ENCODE measurements at regions not wholly inside any gene's neighbourhood (a gene's known extent, or its start where the extent isn't known, plus 50 kb on each side); places are given as distances from the start of the nearest gene placed in this dataset.

DNA sequence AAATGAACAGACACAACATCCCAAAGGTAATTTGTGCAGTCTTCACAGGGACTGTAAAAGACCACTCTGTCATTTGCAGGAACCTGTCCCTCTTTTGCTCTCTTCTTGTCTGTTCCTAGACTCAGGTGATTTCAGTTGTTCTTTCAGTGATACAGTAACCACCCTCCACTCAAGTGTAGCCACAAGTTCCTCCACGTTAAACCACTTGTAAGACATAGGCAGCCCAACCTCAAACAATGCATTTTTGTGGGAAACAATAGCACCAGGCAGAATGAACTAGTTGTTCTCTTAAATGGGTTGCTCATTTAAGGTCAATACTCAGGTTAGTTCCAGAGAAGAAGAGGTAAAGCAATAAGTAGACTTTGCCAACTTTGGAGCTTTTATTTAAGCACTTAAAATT, 359.4 kb downstream of the MZT1 start:
- no peak overlapping the region for H3K4me3 ChIP-seq (replicated peaks; ENCODE audit: insufficient read depth, low read length)
- no peaks in the 10 kb centered on the region for H3K27me3 ChIP-seq (ENCODE audit: insufficient read depth, poor library complexity, severe bottlenecking)
- TF ChIP-seq, protein P1, sequence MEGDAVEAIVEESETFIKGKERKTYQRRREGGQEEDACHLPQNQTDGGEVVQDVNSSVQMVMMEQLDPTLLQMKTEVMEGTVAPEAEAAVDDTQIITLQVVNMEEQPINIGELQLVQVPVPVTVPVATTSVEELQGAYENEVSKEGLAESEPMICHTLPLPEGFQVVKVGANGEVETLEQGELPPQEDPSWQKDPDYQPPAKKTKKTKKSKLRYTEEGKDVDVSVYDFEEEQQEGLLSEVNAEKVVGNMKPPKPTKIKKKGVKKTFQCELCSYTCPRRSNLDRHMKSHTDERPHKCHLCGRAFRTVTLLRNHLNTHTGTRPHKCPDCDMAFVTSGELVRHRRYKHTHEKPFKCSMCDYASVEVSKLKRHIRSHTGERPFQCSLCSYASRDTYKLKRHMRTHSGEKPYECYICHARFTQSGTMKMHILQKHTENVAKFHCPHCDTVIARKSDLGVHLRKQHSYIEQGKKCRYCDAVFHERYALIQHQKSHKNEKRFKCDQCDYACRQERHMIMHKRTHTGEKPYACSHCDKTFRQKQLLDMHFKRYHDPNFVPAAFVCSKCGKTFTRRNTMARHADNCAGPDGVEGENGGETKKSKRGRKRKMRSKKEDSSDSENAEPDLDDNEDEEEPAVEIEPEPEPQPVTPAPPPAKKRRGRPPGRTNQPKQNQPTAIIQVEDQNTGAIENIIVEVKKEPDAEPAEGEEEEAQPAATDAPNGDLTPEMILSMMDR (IDR thresholded peaks at IDR 0.05; ENCODE audit: insufficient read depth, low read length), result no peak
- TF ChIP-seq POLR2AphosphoS5 (IDR thresholded peaks at IDR 0.05; ENCODE audit: low read depth) (no peak), SPI1 (IDR thresholded peaks at IDR 0.05; ENCODE audit: borderline replicate concordance, low read depth) (no peak), GABPA (IDR thresholded peaks at IDR 0.05; ENCODE audit: low read depth) (no peak)
- TF ChIP-seq, protein P2, sequence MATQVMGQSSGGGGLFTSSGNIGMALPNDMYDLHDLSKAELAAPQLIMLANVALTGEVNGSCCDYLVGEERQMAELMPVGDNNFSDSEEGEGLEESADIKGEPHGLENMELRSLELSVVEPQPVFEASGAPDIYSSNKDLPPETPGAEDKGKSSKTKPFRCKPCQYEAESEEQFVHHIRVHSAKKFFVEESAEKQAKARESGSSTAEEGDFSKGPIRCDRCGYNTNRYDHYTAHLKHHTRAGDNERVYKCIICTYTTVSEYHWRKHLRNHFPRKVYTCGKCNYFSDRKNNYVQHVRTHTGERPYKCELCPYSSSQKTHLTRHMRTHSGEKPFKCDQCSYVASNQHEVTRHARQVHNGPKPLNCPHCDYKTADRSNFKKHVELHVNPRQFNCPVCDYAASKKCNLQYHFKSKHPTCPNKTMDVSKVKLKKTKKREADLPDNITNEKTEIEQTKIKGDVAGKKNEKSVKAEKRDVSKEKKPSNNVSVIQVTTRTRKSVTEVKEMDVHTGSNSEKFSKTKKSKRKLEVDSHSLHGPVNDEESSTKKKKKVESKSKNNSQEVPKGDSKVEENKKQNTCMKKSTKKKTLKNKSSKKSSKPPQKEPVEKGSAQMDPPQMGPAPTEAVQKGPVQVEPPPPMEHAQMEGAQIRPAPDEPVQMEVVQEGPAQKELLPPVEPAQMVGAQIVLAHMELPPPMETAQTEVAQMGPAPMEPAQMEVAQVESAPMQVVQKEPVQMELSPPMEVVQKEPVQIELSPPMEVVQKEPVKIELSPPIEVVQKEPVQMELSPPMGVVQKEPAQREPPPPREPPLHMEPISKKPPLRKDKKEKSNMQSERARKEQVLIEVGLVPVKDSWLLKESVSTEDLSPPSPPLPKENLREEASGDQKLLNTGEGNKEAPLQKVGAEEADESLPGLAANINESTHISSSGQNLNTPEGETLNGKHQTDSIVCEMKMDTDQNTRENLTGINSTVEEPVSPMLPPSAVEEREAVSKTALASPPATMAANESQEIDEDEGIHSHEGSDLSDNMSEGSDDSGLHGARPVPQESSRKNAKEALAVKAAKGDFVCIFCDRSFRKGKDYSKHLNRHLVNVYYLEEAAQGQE (IDR thresholded peaks at IDR 0.05; ENCODE audit: insufficient replicate concordance, low read depth), result no peak
- no peak overlapping the region for H3K27ac ChIP-seq (replicated peaks)
- no peak for DNase-seq (ENCODE audit: low read depth in 1 of 2, low spot score in 1 of 2)

DNA sequence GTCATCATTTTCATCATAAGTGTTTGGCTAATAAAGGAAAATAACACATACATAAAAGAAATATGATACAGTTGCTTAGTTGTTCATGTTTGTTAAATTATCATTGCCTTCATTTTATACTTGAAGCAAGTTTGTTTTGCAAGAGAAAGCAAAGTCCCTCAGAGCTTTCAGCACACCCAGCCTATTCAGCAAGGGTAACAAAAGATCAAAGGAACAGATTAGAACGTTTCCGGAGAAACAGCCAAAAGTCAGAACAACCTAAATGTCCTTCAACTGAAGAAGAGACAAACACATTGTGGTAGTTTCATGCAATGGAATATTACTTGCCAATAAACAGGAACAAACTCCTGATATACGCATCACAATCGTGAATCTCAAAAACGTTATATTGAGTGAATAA, 380.7 kb downstream of the MZT1 start:
- no peak for DNase-seq (ENCODE audit: low read depth in 1 of 2, low spot score in 1 of 2)
- peaks cover 2% of the 10 kb centered on the region for H3K27me3 ChIP-seq (ENCODE audit: insufficient read depth, poor library complexity, severe bottlenecking)
- no peak for TF ChIP-seq SPI1 (IDR thresholded peaks at IDR 0.05; ENCODE audit: borderline replicate concordance, low read depth)
- no peak for TF ChIP-seq POLR2AphosphoS5 (IDR thresholded peaks at IDR 0.05; ENCODE audit: low read depth)
- TF ChIP-seq, protein P1 (IDR thresholded peaks at IDR 0.05; ENCODE audit: insufficient read depth, low read length), result no peak
- TF ChIP-seq, protein P2 (IDR thresholded peaks at IDR 0.05; ENCODE audit: insufficient replicate concordance, low read depth), result no peak
- TF ChIP-seq GABPA (IDR thresholded peaks at IDR 0.05; ENCODE audit: low read depth), result no peak
- H3K27ac ChIP-seq (replicated peaks), result no peak overlapping the region
- no peak overlapping the region for H3K4me3 ChIP-seq (replicated peaks; ENCODE audit: insufficient read depth, low read length)

DNA sequence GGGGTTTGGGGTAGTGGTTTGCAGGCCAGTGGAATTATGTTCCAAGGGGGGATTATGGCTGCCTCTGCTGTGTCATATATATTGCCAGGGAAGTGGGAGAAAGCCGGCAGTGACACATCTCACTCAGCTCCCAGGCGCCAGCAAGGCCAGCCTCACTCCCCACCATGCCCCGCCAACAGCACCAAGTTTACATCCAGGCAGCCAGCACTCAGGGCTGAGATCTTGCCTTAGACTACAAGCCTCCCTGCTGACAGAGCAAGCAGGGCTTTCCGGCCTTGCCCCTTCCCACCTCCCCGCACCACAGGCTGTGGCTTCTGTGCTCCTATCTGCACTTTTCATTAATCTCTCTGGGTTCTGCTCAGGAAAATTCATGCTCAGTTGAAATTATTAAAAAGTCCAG, 385.1 kb downstream of the MZT1 start:
- H3K27me3 ChIP-seq (ENCODE audit: insufficient read depth, poor library complexity, severe bottlenecking), result no peaks in the 10 kb centered on the region
- DNase-seq (ENCODE audit: low read depth in 1 of 2, low spot score in 1 of 2), result no peak
- no peak for TF ChIP-seq SPI1 (IDR thresholded peaks at IDR 0.05; ENCODE audit: borderline replicate concordance, low read depth)
- no peak for TF ChIP-seq GABPA (IDR thresholded peaks at IDR 0.05; ENCODE audit: low read depth)
- TF ChIP-seq, protein P2 (IDR thresholded peaks at IDR 0.05; ENCODE audit: insufficient replicate concordance, low read depth), result no peak
- TF ChIP-seq, protein P1 (IDR thresholded peaks at IDR 0.05; ENCODE audit: insufficient read depth, low read length), result no peak
- TF ChIP-seq POLR2AphosphoS5 (IDR thresholded peaks at IDR 0.05; ENCODE audit: low read depth), result no peak
- no peak overlapping the region for H3K27ac ChIP-seq (replicated peaks)
- no peak overlapping the region for H3K4me3 ChIP-seq (replicated peaks; ENCODE audit: insufficient read depth, low read length)
